Fibroblast of upper back skin (primary cell): ENCODE measurements at regions not wholly inside any gene's neighbourhood (a gene's known extent, or its start where the extent isn't known, plus 50 kb on each side); places are given as distances from the start of the nearest gene placed in this dataset.

ENCODE experiments used
- DNase-seq: peaks from one replicate; pipeline ENCODE4 v3.0.0-alpha.2; 2013

- DNase-seq = no peak
These were observed 266.3 kb upstream of the CNTN4 start for GRCh38 chr3:1832395-1832794.

- DNase-seq = peak; percentile 11
These were observed 255.6 kb upstream of the CNTN4 start for GRCh38 chr3:1843111-1843510.

- no peak for DNase-seq
These were observed 251.1 kb upstream of the CNTN4 start for GRCh38 chr3:1847571-1847970.

- no peak for DNase-seq
These were observed 249.7 kb upstream of the CNTN4 start for GRCh38 chr3:1848935-1849334.

GRCh38 chr3:1852950-1853349 lies 245.7 kb upstream of the CNTN4 start:
- no peak for DNase-seq

DNA sequence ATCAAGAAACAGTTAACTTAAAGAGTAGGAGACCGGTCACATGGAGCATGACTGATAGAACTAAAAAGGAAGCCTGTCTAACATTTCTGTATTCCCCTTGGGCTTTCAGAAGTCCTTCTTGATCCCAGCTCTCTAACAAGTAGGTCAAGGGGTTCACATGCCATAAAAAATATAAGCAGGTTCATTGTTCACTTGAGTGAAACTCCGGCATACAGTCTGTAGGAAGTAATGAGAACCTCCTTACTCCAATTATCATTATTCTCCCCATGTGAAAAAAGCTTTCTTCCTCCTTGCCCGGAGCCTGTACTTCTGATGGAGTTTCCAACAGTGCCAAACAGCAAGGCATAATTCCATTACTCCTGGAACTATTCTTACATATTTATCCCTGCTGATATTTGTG lies 242.8 kb upstream of the CNTN4 start:
- no peak for DNase-seq

DNA sequence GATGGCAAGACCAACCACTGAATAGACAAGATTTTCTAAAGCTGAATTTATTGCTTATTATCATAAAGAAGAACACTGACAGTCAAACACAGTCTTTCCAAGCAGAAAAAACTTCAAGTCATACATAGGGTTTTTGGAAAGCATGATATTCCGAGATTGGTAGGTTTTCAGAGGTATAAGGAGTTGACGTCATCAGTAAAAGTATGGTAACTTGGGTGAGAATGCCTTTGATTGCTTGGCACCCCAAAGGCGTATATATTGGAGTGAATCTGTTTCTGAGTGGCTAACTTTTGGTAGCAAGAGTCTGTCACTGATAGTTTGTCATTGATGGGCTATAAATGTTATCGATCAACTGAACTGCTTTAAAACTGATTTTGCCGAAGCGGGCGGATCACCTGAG lies 227.9 kb upstream of the CNTN4 start:
- DNase-seq = no peak

- DNase-seq = no peak
These were observed 215.1 kb upstream of the CNTN4 start for GRCh38 chr3:1883534-1883933.

DNA sequence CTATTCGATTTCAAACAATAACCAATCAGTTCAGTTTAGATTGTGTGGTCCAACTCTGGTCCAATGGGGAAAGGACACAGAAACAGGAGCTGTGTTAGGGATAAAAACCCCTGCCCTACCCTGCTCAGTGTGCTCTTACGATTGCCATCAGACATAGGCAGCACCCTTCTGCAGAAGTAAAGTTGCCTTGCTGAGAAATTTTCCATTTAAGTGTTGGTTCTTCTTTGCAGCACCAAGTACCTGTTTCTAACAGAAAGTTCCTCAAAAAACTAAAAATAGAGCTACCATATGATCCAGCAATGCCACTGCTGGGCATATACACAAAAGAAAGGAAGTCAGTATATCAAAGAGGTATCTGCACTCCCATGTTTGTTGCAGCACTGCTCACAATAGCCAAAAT lies 206.2 kb upstream of the CNTN4 start:
- DNase-seq = no peak

DNA sequence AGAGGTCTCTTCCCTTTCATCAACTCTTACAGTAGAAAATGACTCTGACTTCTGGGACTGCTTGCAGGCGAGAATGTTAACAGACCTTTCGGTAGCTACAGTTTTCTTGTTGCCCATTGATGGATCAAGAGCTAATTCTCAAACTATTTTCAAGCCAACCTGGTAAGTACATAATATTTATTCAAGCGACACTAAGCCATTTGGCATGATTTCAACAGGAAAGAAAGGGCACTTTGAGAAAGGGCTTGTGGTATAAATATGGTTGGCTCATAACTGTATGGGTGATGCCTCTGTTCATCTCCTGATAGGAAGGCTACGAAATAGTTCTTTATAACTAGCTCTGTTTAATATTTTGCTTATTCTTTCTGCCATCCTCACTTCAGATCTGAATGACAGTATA lies 196.2 kb upstream of the CNTN4 start:
- DNase-seq = no peak

DNA sequence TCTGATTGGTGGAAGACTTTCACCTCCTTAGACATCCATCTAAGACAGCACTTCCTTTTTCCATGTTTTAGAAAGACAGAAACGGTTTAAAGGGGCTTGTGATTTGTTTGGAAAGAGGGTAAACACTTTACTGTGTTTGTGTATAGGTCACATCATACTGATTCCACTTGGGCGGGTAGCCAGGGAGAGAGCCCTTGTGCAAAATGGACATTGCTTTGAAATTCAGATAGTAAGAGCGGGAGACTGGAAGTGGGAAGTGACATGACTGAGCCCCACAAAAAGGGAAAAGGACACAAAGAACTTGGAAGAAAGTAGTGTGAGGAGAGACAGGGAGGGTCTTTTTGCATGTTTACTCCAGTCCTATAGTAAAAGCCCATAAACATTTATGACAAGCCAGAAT lies 195.6 kb upstream of the CNTN4 start:
- no peak for DNase-seq

DNA sequence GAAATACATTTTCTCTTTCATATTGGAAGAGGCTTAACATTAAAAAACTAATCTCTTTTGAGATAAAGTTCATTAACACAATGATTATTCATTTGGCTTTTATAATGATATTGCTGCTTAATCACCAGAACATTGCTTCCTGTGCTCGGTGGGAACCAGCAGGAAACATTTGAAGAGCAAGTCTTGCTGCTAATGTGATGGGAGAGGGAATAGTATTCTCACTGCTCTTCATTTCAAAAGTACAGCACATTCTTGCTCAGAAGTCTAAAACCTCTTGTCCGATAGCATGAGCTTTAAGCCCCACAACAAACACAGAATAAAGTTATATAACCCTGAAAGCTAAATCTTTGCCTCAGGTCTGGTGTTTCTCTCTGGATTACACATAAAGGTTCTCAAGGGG lies 190.8 kb upstream of the CNTN4 start:
- no peak for DNase-seq

- no peak for DNase-seq
These were observed 189.8 kb upstream of the CNTN4 start for GRCh38 chr3:1908651-1909445.

- no peak for DNase-seq
These were observed 188.3 kb upstream of the CNTN4 start for GRCh38 chr3:1910322-1910721.

DNA sequence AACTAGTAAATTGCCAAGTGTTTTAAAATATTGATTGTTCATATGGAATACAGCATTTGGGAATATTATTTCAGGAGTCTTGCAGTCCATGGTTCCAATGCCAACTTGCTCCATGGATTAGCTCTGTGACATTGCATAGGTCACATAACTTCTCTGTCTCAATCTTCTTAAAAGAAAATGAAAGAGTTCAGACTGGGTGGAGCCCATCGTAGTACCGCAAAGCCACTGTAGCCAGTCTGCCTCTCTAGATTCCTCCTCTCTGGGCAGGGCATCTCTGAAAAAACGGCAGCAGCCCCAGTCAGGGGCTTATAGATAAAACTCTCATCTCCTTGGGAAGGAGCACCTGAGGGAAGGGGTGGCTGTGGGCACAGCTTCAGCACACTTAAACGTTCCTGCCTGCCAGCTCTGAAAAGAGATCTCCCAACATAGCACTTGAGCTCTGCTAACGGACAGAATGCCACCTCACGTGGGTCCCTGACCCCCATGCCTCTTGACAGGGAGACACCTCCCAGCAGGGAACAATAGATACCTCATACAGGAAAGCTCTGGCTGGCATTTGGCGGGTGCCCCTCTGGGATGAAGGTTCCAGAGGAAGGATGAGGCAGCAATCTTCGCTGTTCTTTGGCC lies 168.8 kb upstream of the CNTN4 start:
- no peak for DNase-seq

GRCh38 chr3:1938975-1939374 lies 159.7 kb upstream of the CNTN4 start:
- DNase-seq = no peak

DNA sequence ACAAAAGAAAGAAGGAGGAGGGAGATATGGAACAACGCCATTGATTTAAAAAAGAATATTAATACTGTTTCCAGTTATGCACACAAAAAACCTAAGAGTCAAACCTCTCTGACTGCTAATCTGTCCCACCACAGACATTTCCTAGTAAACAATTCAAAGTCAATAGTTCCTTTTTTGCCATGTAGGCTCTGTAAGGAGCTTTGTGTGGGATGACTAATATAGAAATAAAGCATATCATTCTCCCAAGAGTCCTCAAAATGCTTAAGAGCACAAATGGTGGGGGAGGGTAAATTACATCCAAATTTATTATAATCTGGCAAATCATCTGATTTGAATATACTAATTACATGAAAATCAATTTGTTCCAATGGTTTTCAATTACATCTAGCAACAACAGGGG lies 155.9 kb upstream of the CNTN4 start:
- DNase-seq = peak; percentile 32

DNA sequence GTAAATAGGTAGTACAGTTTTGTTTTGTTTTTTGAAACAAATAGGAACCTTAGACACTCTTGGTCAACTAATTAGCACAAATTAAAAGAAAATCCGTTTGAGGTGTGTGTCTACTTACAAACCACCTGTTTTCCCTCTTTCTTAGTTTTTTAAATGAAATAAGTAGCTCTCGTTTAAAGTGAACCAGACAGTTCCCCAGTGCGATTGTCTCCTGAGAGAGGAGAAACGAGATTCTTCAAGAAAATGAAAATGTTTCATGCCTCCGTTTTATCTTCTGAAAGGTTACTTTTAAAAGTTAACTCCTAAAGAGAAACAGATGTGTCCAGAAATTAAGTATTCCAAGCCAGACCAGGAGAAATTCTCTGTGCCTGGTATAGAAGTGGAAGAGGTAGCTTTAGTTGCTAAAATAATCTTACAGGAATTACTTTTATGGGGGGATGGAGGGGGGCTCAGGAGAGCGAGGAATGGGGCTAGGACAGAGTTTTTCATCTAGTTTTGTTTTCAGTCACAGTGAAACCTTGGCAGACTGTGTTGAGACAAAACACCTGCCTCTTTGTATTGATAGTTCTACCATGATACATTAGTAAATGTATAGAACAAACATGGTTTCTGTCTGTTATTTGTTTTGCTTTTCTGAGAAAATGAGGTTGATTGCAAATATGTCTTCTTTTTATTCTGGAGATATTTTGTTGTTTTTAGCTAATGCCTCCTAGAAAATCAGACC lies 155.1 kb upstream of the CNTN4 start:
- no peak for DNase-seq

DNA sequence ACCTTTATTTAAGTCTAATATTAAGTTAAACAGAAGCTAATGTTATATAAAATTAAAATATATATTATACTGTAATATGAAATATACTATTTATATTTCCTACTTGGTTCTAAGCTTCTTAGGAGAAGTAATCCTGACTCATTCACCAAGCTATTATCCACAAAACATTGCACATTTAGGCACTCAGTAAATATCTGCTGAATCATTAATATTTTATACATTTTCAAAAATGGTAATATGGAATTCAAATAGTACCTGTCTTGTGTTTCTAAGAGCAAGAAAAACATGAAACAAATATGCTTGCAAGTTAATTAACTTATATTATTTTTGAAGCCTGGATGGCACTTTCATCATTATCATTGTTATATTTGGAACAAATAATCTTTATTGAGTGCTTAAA lies 153.0 kb upstream of the CNTN4 start:
- no peak for DNase-seq

GRCh38 chr3:1953536-1953935 lies 145.1 kb upstream of the CNTN4 start:
- DNase-seq = no peak

DNA sequence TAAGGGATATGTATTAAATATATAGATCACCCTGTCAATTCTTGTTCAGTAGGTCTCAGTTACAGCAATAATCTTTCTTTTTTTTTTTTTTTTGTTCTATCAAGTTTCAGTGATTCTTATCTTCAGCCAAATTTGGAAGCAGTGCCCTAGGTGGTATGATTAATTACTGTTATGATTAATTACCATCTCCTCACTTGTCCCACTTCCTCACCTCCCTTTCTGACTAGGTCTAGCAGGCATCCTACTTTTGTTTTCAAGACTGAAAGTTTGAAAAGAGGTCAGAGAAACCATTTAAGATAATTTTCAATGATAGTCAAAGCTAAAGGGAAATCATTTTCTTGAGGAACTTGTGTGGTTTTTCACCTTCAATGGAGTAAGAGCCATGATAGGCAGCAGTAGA lies 144.0 kb upstream of the CNTN4 start:
- DNase-seq = no peak

GRCh38 chr3:1955170-1955569 lies 143.5 kb upstream of the CNTN4 start:
- no peak for DNase-seq

DNA sequence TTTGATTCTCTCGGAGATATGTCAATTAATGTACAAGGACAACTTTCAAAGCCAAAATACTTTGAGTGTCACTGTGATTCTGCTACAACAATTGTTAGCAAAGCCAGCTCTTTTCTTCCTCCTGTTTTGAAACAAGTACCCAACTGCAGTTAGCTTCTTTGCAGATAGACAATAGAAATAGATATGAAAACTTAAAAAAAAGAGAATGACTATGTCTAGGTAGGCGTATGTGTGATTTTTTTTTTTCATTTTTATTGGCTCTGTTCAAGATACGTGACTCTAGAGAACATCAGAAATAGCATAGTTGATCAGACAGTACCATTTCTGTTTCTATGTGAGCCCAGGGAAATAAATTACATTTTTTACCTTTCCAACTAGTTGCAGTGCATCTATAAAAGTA lies 142.9 kb upstream of the CNTN4 start:
- no peak for DNase-seq

- no peak for DNase-seq
These were observed 138.2 kb upstream of the CNTN4 start for GRCh38 chr3:1960506-1960905.
